MM.1S (cell line): ENCODE measurements at regions not wholly inside any gene's neighbourhood (a gene's known extent, or its start where the extent isn't known, plus 50 kb on each side); places are given as distances from the start of the nearest gene placed in this dataset.

Experiments used
- DNase-seq: peaks from one replicate; pipeline ENCODE4 v3.0.0-alpha.2; 2015
- H2AFZ ChIP-seq: fragments of 300-600 bp; sonication (generic); 2 replicates; pipeline ENCODE4 v1.6.0; 2016; ENCODE audit warnings: antibody characterized with exemption, low read length
- H3F3A ChIP-seq: fragments of 300-600 bp; sonication (generic); 2 replicates; pipeline ENCODE4 v1.6.1; 2016; ENCODE audit warnings: mild to moderate bottlenecking, antibody characterized with exemption, low read length, moderate library complexity, mixed read lengths; ENCODE audit not compliant: insufficient read depth
- H3K27ac ChIP-seq: fragments of 300-600 bp; sonication (generic); 2 replicates; pipeline ENCODE4 v1.5.1; 2016; ENCODE audit warnings: mild to moderate bottlenecking, low read length
- H3K27me3 ChIP-seq: fragments of 300-600 bp; sonication (generic); replicated peaks from 2 replicates; pipeline ENCODE4 v1.6.0; 2016; ENCODE audit warnings: low read length; ENCODE audit not compliant: insufficient read depth
- H3K36me3 ChIP-seq: fragments of 300-600 bp; sonication (generic); replicated peaks from 2 replicates; pipeline ENCODE4 v1.6.1; 2016; ENCODE audit warnings: mild to moderate bottlenecking, low read length, mixed read lengths; ENCODE audit not compliant: insufficient read depth
- H3K4me1 ChIP-seq: fragments of 300-600 bp; sonication (generic); 2 replicates; pipeline ENCODE4 v1.6.1; 2016; ENCODE audit warnings: low read length, mixed read lengths
- H3K4me2 ChIP-seq: fragments of 300-600 bp; sonication (generic); 2 replicates; pipeline ENCODE4 v1.6.0; 2016; ENCODE audit warnings: low read depth, low read length
- H3K4me3 ChIP-seq: fragments of 300-600 bp; sonication (generic); 2 replicates; pipeline ENCODE4 v1.5.1; 2016; ENCODE audit warnings: low read length, mixed read lengths
- H3K79me2 ChIP-seq: fragments of 300-600 bp; sonication (generic); 2 replicates; pipeline ENCODE4 v1.6.1; 2016; ENCODE audit warnings: mixed run types, low read length, mixed read lengths
- H3K9ac ChIP-seq: fragments of 300-600 bp; sonication (generic); 2 replicates; pipeline ENCODE4 v1.6.1; 2016; ENCODE audit warnings: low read length, mixed read lengths
- H3K9me2 ChIP-seq: fragments of 300-600 bp; sonication (generic); replicated peaks from 2 replicates; pipeline ENCODE4 v1.6.1; 2016; ENCODE audit warnings: mild to moderate bottlenecking, low read length, mixed read lengths; ENCODE audit not compliant: insufficient read depth
- H3K9me3 ChIP-seq: fragments of 300-600 bp; sonication (generic); replicated peaks from 2 replicates; pipeline ENCODE4 v1.6.1; 2016; ENCODE audit warnings: mild to moderate bottlenecking, low read length, mixed read lengths; ENCODE audit not compliant: insufficient read depth
- H4K20me1 ChIP-seq: fragments of 300-600 bp; sonication (generic); 2 replicates; pipeline ENCODE4 v1.6.1; 2016; ENCODE audit warnings: mild to moderate bottlenecking, low read length, moderate library complexity, mixed read lengths; ENCODE audit not compliant: insufficient read depth
- EZH2 ChIP-seq: fragments of 300-600 bp; sonication (generic); optimal IDR thresholded peaks from 2 replicates; pipeline ENCODE3; 2017; ENCODE audit warnings: low read depth, mild to moderate bottlenecking, antibody characterized with exemption, low read length, mixed read lengths
- EZH2phosphoT487 ChIP-seq: fragments of 300-600 bp; sonication (generic); IDR thresholded peaks from 2 replicates; pipeline ENCODE4 v1.6.1; 2018; ENCODE audit warnings: antibody characterized with exemption, low read length
- TF ChIP-seq, protein P1 (sequence below): fragments of 300-600 bp; sonication (generic); IDR thresholded peaks from 2 replicates; pipeline ENCODE4 v1.5.1; 2016; ENCODE audit warnings: antibody characterized with exemption, low read length, mixed read lengths

DNA sequence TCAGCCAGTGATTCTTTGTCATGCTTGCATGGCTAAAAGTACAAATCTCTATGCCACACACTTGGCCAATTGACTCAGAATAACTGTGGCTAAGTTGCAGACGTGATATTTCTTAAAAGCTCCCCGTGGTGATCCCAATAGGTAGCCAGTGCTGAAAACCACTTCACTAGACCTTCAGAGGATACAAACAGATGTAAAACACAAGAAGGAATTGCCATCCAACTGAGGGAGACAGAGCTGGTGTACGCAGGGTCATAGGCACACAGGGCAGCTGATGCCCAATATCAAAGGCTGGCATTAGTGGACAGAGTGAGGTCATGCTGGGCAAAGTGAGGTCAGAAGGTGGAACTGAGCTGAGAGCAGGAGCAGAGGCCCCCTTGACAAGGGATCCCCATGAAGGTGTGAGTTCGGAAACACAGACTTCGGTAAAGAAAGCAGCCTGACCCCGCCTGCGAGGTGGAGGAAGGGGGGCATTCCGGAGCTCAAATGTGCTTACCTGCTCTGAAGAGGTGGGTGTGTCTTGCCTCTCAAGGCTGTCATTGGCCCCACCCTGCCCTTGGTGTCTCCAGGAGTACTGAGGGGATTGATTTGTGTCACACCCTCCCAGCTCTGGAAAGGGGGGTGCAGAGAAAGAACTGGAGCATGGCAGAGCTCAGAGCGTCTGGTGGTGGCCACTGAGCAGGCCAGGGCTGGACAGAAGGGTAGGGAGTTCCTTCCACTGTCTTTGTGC lies 344.9 kb upstream of the B3GAT1 start:
- Histone ChIP-seq H3K9me3 (no peaks in the 10 kb centered on the region), H3K4me2 (no peak overlapping the region), H4K20me1 (no peaks in the 10 kb centered on the region), H2AFZ (no peak overlapping the region), H3K4me3 (no peak overlapping the region), H3F3A (no peaks in the 10 kb centered on the region), H3K4me1 (no peaks in the 10 kb centered on the region), H3K9ac (no peak overlapping the region), H3K27me3 (no peaks in the 10 kb centered on the region), H3K79me2 (no peaks in the 10 kb centered on the region), H3K36me3 (no peaks in the 10 kb centered on the region), H3K9me2 (no peaks in the 10 kb centered on the region), H3K27ac (no peak overlapping the region)
- TF ChIP-seq EZH2phosphoT487, result no peak
- TF ChIP-seq, protein P1, sequence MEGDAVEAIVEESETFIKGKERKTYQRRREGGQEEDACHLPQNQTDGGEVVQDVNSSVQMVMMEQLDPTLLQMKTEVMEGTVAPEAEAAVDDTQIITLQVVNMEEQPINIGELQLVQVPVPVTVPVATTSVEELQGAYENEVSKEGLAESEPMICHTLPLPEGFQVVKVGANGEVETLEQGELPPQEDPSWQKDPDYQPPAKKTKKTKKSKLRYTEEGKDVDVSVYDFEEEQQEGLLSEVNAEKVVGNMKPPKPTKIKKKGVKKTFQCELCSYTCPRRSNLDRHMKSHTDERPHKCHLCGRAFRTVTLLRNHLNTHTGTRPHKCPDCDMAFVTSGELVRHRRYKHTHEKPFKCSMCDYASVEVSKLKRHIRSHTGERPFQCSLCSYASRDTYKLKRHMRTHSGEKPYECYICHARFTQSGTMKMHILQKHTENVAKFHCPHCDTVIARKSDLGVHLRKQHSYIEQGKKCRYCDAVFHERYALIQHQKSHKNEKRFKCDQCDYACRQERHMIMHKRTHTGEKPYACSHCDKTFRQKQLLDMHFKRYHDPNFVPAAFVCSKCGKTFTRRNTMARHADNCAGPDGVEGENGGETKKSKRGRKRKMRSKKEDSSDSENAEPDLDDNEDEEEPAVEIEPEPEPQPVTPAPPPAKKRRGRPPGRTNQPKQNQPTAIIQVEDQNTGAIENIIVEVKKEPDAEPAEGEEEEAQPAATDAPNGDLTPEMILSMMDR, result no peak
- TF ChIP-seq EZH2, result no peak
- DNase-seq, result no peak

DNA sequence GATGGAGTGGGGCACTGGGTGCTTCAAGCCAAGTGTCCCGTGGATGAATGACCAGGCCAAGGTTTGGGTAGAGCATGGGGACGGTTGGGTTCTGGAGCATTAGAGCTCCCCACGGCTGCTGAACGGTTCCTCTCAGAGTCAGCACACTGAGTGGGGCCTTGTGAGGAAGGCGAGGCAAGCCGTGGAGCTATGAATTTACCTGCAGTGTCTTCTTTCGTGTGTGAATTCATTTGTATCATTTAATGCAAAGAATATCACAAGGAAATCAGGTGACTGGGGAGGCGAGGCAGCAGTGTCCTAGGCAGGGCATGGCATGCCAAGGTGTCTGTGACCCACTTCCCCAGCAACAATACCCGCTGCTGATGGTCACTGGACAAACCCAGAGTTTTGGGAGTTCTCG lies 343.5 kb upstream of the B3GAT1 start:
- no peaks in the 10 kb centered on the region for H3K79me2 ChIP-seq
- H2AFZ ChIP-seq, result no peak overlapping the region
- no peaks in the 10 kb centered on the region for H4K20me1 ChIP-seq
- no peak overlapping the region for H3K9ac ChIP-seq
- H3K4me1 ChIP-seq, result no peaks in the 10 kb centered on the region
- no peak overlapping the region for H3K27ac ChIP-seq
- no peaks in the 10 kb centered on the region for H3K9me2 ChIP-seq
- no peaks in the 10 kb centered on the region for H3K36me3 ChIP-seq
- DNase-seq, result no peak
- no peak overlapping the region for H3K4me3 ChIP-seq
- H3K27me3 ChIP-seq, result no peaks in the 10 kb centered on the region
- no peaks in the 10 kb centered on the region for H3F3A ChIP-seq
- no peak overlapping the region for H3K4me2 ChIP-seq
- TF ChIP-seq, protein P1, result no peak
- TF ChIP-seq EZH2 (no peak), EZH2phosphoT487 (no peak)
- H3K9me3 ChIP-seq, result no peaks in the 10 kb centered on the region

DNA sequence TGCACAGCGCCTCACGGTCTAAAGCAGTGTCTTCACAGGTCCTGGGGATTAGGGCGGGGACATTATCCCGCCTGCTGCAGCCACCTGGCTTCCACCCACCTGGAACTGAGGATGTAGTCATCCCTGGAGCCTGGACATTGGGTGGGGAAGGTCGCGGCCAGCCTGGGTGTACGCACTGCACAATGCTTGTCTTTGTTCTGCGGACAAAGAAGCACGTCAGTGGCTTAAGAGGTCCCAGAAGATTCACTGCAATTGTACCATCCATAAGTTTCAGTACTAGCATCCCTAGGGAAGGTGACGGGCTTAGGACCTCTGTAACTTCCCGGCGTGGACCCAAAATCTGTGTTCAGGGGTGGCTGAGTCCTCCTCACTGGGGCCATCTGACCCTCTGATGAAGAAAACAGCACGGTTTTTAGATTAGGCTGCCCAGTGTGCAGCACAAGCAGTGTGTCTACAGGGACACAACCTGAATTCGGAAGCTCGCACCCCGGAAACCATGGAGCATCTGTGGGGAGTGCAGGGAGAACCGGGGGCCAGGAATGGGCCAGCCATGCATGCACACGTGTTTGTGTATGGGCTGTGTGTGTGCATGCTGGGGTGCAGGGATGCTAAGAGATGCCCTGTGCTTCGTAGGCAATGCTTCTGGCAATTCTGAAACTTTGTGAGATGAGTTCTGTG lies 342.6 kb upstream of the B3GAT1 start:
- Histone ChIP-seq H3K4me1 (no peaks in the 10 kb centered on the region), H2AFZ (no peak overlapping the region), H3K9me2 (no peaks in the 10 kb centered on the region), H4K20me1 (no peaks in the 10 kb centered on the region), H3F3A (no peaks in the 10 kb centered on the region), H3K9ac (no peak overlapping the region), H3K79me2 (no peaks in the 10 kb centered on the region), H3K36me3 (no peaks in the 10 kb centered on the region), H3K4me2 (no peak overlapping the region), H3K27ac (no peak overlapping the region), H3K9me3 (no peaks in the 10 kb centered on the region), H3K4me3 (no peak overlapping the region), H3K27me3 (no peaks in the 10 kb centered on the region)
- DNase-seq, result no peak
- TF ChIP-seq EZH2phosphoT487 (no peak), EZH2 (no peak)
- TF ChIP-seq, protein P1, result no peak
